Activated T-cell treated with anti-CD3 and anti-CD28 coated beads, Interleukin-2, amount 50 U/mL, for 4 hours (primary cell): ENCODE measurements at regions not wholly inside any gene's neighbourhood (a gene's known extent, or its start where the extent isn't known, plus 50 kb on each side); places are given as distances from the start of the nearest gene placed in this dataset.

Experiments
- ATAC-seq, 2 donors: fragments of 200-7000 bp; cut with Tn5 transposase; one replicate each; pipeline ENCODE4 v1.10.0; 2021
- DNase-seq: peaks from one replicate; pipeline ENCODE4 v3.0.0-alpha.2; 2020
- H3K27me3 Mint-ChIP-seq: one replicate; pipeline ENCODE4 v1.8.0; 2021; ENCODE audit warnings: low read depth, mixed read lengths
- H3K36me3 Mint-ChIP-seq: one replicate; pipeline ENCODE4 v1.8.0; 2022; ENCODE audit warnings: mixed read lengths; ENCODE audit not compliant: insufficient read depth
- H3K4me1 Mint-ChIP-seq: one replicate; pipeline ENCODE4 v1.8.0; 2021; ENCODE audit warnings: low read depth, mixed read lengths
- H3K4me3 Mint-ChIP-seq: one replicate; pipeline ENCODE4 v1.8.0; 2021; ENCODE audit warnings: mild to moderate bottlenecking, moderate library complexity, mixed read lengths
- H3K9me3 Mint-ChIP-seq: one replicate; pipeline ENCODE4 v1.8.0; 2021; ENCODE audit warnings: mixed read lengths

DNA sequence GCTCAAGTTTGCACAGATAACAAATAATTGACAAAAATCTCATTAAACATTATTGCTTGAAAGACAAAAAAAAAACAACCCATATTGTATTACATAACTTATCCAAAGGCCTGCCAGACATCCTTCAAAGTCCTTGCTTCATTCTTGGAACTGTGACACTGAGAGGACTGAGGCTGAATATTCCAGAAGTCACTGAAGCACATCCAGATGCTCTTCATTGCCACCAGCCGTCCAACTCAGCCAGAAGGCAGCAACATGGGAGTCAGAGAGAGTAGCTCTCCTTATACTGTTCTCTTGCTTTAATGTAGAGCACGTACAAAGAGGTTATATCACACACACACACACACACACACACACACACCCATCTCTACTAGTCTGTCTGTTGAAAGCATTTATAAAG is 755.0 kb downstream of the LTN1 start:
- Mint-ChIP-seq H3K4me1 (no peaks in the 10 kb centered on the region), H3K4me3 (no peak overlapping the region)
- ATAC-seq, result no peak

DNA sequence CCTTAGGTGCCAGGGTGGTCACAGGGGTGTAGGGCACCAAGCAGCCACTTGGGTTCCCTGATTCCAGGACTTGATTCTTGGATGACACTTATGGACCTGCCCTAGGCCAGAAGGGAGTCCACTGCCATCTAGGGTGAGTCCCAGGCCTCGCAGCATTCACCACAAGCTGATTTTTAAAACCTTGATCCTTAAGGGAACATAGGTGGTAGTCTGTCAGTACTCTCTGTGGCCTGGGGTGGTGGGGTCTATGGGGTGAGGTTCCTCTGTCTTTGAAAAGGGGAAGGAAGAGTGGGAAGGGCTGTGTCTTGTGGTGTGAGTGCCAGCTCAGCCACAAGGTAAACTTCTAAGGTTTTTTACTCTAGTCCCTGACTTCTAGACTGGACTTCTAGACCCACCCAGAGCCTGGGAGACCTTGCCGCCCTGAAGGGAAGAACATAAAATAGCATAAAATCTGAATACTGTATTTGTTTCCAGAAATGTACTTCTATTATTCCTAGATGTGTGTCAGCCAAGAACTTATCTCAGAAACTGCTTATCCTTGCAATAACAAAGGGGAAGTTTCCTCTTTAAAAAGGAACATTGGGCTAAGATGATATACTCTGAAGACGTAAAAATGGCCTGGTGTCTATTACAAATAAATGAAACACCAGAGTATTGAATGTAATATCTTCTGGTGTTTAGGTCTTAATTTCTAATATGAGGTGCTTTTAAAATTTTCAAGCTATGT is 757.3 kb downstream of the LTN1 start:
- no peaks in the 10 kb centered on the region for H3K4me1 Mint-ChIP-seq
- H3K36me3 Mint-ChIP-seq, result no peaks in the 10 kb centered on the region
- no peak for ATAC-seq
- DNase-seq, result no peak
- no peaks in the 10 kb centered on the region for H3K9me3 Mint-ChIP-seq
- no peak overlapping the region for H3K4me3 Mint-ChIP-seq
- no peaks in the 10 kb centered on the region for H3K27me3 Mint-ChIP-seq

More for the DNA sequence above, 755.0 kb downstream of the LTN1 start:
- Mint-ChIP-seq H3K27me3 (no peaks in the 10 kb centered on the region), H3K9me3 (no peaks in the 10 kb centered on the region), H3K36me3 (no peaks in the 10 kb centered on the region)
- no peak for DNase-seq

DNA sequence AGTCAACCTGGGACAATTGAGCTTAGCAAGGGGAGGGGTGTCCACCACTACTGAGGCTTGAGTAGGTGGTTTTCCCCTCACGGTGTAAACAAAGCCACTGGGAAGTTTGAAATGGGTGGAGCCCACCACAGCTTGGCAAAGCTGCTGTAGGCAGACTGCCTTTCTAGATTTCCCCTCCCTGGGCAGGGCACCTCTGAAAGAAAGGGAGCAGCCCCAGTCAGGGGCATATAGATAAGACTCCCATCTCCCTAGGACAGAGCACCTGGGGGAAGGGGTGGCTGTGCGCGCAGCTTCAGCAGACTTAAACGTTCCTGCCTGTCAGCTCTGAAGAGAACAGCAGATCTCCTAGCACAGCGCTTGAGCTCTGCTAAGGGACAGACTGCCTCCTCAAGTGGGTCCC is 758.4 kb downstream of the LTN1 start:
- Mint-ChIP-seq H3K4me3 (no peak overlapping the region), H3K9me3 (no peaks in the 10 kb centered on the region), H3K27me3 (no peaks in the 10 kb centered on the region), H3K4me1 (no peaks in the 10 kb centered on the region), H3K36me3 (no peaks in the 10 kb centered on the region)
- no peak for DNase-seq
- no peak for ATAC-seq

DNA sequence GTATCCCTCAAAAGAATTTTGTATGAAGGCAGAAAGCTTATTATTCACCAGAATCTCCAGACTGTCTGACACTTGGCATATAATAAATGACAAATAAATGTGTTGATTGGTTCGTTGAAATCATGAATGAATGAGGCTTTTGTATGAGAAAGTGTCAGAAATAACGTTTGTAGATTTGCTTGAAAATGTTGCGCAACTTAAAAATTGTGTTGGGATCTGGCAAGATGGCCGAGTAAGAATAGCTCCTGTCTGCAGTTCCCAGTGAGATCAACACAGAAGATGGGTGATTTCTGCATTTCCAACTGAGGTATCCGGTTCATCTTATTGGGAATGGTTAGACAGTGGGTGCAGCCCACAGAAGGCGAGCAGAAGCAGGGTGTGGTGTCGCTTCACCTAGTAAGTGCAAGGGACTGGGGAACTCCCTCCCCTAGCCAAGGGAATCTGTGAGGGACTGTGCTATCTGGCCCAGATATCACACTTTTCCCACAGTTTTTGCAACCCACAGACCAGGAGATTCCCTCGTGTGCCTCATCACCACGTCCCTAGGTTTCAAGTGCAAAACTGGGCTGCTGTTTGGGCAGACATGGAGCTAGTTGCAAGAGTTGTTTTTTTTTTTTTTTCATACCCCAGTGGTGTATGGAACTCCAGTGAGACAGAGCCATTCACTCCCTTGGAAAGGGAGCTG is 759.0 kb downstream of the LTN1 start:
- Mint-ChIP-seq H3K9me3 (no peaks in the 10 kb centered on the region), H3K4me1 (no peaks in the 10 kb centered on the region), H3K36me3 (no peaks in the 10 kb centered on the region), H3K27me3 (no peaks in the 10 kb centered on the region), H3K4me3 (no peak overlapping the region)
- ATAC-seq (no peak), DNase-seq (no peak)

DNA sequence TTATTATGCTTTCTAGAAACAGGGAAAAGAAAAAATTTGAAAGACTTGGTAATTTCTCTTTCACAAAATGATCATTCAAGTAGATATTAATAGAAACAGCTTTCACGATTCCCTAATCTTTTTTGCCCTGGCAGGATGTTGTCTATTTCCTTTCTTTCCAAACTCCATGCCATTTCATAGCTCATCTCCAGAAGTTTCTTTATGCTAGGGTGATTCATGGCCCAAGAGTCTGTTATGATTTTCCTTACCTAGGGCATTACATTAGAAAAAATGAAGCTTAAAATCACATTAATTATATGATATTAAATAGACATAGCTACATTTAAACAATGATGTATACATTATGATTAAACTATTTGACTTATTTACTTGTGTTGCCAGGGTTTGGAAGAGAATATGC is 762.1 kb downstream of the LTN1 start:
- Mint-ChIP-seq H3K9me3 (no peaks in the 10 kb centered on the region), H3K4me3 (no peak overlapping the region), H3K36me3 (no peaks in the 10 kb centered on the region), H3K27me3 (no peaks in the 10 kb centered on the region), H3K4me1 (no peaks in the 10 kb centered on the region)
- no peak for ATAC-seq
- no peak for DNase-seq

DNA sequence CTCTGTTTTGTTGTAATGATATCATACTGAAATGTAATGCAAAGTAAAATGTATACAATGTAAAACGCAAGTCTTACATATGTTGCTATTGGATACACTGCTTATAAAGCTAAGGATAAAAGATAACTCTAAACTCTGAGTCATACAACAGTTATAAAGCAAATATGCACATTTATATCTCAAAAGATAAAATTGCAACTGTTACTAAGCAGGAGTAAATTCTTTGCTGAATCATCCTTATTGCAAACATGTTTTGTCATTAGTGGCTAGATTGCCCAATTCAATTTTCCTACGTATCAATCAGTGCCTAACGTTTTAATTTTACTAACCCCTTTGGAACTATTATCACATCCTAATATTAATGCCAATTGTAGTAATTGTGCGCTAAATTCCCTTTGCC is 762.9 kb downstream of the LTN1 start:
- no peak for ATAC-seq
- Mint-ChIP-seq H3K4me1 (no peaks in the 10 kb centered on the region), H3K4me3 (no peak overlapping the region)

DNA sequence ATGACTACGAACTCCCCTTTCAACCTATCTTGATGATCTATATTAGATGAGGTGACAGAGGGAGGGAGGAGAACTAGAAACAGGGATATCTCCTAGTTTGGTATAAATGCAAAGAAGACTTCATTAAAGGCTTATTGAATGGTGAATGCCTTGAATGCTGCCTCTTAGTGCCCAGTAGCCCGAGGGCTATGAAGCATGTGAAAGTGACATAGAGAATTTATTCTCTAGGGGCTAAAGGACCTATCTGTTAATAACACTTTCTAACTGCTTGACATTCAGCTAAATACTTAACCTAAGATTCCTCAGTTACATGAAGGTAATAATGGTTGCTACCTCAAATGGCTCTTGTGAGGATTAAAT is 764.1 kb downstream of the LTN1 start:
- ATAC-seq (no peak), DNase-seq (no peak)
- Mint-ChIP-seq H3K4me1 (no peaks in the 10 kb centered on the region), H3K9me3 (no peaks in the 10 kb centered on the region), H3K36me3 (no peaks in the 10 kb centered on the region), H3K4me3 (no peak overlapping the region), H3K27me3 (no peaks in the 10 kb centered on the region)

More for the DNA sequence above, 762.9 kb downstream of the LTN1 start:
- H3K27me3 Mint-ChIP-seq, result no peaks in the 10 kb centered on the region
- no peaks in the 10 kb centered on the region for H3K36me3 Mint-ChIP-seq
- no peaks in the 10 kb centered on the region for H3K9me3 Mint-ChIP-seq
- DNase-seq, result no peak

DNA sequence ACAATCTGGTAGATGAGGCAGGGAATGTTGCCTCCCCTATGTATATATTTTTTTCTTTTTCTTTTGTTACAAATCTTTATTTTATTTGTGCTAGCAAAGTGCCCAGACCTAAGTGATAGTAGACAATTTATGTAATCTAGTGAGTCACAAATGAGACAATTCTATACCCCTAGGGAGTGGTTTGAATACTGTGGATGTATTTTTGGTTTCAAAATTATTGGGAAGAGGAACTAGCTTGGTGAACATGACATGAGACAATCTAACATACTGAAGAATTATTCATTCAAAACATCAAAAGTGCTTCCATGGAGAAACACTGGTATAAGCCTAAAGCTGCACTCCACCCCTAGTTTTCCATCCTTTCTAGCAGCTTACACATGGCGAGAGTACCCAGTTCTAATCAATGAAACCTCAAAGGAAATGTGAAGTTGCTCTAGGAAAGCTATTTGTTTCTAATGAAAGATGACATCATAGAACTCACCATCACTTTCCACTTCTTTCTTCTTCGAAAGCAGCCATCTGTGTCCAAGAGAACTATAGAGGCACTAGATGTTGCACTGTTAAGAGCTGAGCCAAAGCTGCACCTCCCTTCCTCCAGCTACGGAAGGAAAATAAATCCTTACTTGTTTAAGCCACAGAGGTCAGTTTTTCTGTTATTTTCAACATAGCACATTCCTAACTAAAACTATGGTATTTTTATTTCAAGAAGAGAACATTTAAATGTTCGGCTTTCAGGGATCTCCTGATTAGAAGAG is 764.6 kb downstream of the LTN1 start:
- Mint-ChIP-seq H3K27me3 (no peaks in the 10 kb centered on the region), H3K4me3 (no peak overlapping the region), H3K9me3 (no peaks in the 10 kb centered on the region), H3K4me1 (no peaks in the 10 kb centered on the region), H3K36me3 (no peaks in the 10 kb centered on the region)
- no peak for DNase-seq
- ATAC-seq, result no peak

DNA sequence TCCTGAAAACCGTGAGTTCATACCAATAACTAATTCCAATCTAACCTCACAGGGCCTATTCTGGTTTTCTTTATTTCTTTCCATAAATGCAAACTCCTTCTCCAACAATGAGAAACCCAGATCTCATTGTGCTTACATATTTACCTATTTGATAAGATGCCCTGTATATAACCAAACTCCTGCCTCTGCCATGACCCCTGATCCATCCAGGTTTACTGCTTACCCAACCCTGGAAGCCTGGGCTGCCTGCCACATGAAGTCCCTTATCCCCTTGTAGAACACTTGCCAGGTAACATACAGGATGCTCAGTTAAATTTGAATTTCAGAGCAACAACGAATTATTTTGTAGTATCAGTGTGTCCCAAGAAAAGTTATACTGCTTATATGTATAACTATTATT is 766.1 kb downstream of the LTN1 start:
- Mint-ChIP-seq H3K36me3 (no peaks in the 10 kb centered on the region), H3K9me3 (no peaks in the 10 kb centered on the region), H3K27me3 (no peaks in the 10 kb centered on the region), H3K4me3 (no peak overlapping the region), H3K4me1 (no peaks in the 10 kb centered on the region)
- DNase-seq, result no peak
- no peak for ATAC-seq

DNA sequence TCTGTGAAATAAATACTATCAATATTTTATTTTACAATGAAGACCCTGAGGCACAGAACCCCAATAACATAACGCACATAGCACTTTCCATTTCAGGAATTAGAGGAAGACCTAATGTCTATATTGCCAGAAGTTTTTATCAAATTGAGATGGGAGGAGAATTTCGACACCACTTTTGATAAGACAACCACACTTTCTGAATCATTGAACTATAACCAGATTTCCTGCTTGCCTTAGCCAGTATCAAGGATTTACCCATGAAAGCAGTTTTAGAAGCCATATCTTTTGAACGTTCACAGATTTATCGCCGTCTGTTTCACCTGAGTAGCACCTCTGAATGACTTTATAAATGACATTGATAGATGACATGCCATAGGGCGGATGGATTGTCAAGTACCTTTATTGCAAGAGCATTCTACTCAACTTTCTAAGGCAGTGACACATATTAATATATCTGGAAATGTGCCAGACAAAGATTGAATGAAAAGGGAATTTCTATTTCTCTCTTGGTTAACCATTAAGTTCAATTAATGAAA is 768.4 kb downstream of the LTN1 start:
- Mint-ChIP-seq H3K4me3 (no peak overlapping the region), H3K4me1 (no peaks in the 10 kb centered on the region), H3K36me3 (no peaks in the 10 kb centered on the region), H3K9me3 (no peaks in the 10 kb centered on the region), H3K27me3 (no peaks in the 10 kb centered on the region)
- no peak for DNase-seq
- ATAC-seq, result no peak

DNA sequence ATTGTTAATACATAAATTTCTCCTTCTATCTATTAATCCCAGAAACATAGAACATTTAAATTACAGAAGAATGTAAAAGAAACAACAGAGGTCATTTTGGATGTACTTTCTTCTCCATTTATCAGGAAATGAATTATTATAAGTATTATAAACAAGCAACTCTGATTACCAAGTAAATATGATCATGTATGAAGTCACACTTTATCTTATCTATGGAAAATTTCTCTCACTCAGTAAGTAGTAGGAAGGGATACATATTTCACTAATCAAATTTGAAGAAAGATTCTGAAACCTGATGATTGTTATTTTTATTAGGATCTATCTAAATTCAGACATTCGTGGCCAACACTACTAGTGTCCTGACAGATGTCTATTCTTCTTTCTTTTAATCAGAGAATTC is 770.7 kb downstream of the LTN1 start:
- Mint-ChIP-seq H3K36me3 (no peaks in the 10 kb centered on the region), H3K4me1 (no peaks in the 10 kb centered on the region), H3K9me3 (no peaks in the 10 kb centered on the region), H3K27me3 (no peaks in the 10 kb centered on the region), H3K4me3 (no peak overlapping the region)
- ATAC-seq (no peak), DNase-seq (no peak)

DNA sequence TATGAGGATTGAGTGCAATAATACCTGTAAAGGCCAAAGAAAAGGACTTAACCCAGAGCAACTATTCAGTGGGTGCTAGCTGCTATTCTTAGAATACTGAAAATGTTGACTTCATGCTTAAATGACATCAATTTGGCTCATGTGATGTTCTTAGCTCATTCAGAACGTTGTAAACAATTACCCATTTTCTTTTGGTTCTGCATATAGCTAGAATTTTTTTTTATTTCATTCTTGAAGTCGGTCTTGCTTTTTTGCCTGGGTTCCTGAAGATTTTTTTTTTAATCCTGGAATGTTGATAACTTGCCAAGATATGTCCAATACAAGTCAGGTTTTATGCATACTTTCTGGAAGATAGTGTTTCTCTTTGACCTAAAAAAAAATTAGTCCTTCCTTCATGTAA is 772.0 kb downstream of the LTN1 start:
- DNase-seq, result no peak
- Mint-ChIP-seq H3K36me3 (no peaks in the 10 kb centered on the region), H3K9me3 (no peaks in the 10 kb centered on the region), H3K27me3 (no peaks in the 10 kb centered on the region), H3K4me3 (no peak overlapping the region), H3K4me1 (no peaks in the 10 kb centered on the region)
- no peak for ATAC-seq

DNA sequence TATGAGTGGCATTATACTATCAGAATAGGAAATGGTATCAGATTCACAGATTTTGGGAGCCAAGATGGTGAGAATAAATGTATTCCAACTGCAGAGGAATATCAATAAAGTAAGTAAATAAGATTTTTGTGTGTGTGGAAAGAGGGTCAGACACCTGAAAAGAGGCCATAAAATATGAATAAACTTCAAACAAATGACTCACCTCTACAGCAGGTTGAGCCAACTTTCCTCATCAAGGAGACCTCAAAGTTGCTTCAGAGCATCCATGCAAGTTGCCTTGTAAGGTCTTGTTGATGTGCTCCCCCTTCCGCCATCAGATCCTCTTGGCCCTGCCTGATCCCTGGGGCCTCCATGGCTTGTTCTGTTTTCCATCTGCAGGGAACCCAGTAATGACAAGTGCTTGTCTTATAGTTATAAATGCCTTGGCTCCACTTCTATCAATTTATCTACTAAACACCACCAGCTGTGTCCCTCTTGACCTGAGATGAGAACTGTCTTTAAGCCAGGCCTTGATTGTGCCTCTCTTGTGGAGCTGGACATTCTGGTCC is 775.6 kb downstream of the LTN1 start:
- Mint-ChIP-seq H3K9me3 (no peaks in the 10 kb centered on the region), H3K4me1 (no peaks in the 10 kb centered on the region), H3K27me3 (no peaks in the 10 kb centered on the region), H3K4me3 (no peak overlapping the region), H3K36me3 (no peaks in the 10 kb centered on the region)
- DNase-seq (no peak), ATAC-seq (no peak)

DNA sequence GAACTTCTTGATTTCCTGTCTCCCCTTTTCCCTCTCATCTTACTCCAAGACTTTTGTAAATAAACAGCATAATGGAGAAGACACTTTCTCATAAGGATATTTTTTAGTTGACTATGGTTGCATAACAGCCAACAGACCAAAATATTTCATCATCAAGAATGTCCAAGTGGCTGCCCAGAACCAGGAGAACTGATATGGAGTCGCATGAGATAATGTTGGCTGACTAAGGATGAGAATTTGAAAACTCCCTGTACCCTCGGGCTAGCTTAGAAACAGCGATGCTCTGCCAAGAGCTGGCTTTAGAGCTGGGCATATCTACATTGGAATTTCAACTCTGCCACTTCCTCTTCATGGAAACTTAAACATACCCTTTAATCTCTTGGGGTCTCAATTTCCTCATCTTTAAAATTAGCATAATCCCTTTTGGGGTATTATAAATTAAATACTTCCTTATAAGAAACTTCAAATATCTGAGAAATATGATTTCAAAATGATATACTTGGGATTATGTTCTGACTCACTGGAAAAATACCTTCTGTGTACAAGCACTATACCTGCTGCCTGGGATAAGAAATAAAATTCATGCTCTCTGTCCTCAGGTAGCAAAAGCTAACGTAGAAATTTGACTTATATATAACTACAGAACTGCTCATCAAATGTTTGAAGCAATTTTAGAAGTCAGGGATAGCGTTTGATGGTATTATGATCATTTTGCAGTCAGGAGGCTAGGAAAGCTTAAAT is 777.3 kb downstream of the LTN1 start:
- Mint-ChIP-seq H3K27me3 (no peaks in the 10 kb centered on the region), H3K4me1 (no peaks in the 10 kb centered on the region), H3K9me3 (no peaks in the 10 kb centered on the region), H3K36me3 (no peaks in the 10 kb centered on the region), H3K4me3 (no peak overlapping the region)
- ATAC-seq, result no peak
- no peak for DNase-seq
